Osteoblast (primary cell): ENCODE measurements at regions not wholly inside any gene's neighbourhood (a gene's known extent, or its start where the extent isn't known, plus 50 kb on each side); places are given as distances from the start of the nearest gene placed in this dataset.

Source experiments
- DNase-seq: peaks from one replicate; pipeline ENCODE4 v3.0.0; 2011; ENCODE audit warnings: low spot score, mixed read lengths; ENCODE audit not compliant: insufficient read length; ENCODE audit errors: missing footprints
- H2AFZ ChIP-seq: 2 replicates; pipeline ENCODE4 v1.6.0; 2011; ENCODE audit warnings: mild to moderate bottlenecking, low read length
- H3K27ac ChIP-seq: 2 replicates; pipeline ENCODE4 v1.5.1; 2011; ENCODE audit warnings: mild to moderate bottlenecking, low read depth, low read length, moderate library complexity
- H3K27me3 ChIP-seq: 2 replicates; pipeline ENCODE4 v1.6.0; 2012; ENCODE audit warnings: mild to moderate bottlenecking, control low read depth, inconsistent platforms, low read length, moderate library complexity; ENCODE audit not compliant: insufficient read depth
- H3K36me3 ChIP-seq: 2 replicates; pipeline ENCODE4 v1.5.1; 2011; ENCODE audit warnings: mild to moderate bottlenecking, low read length, control low read depth, moderate library complexity; ENCODE audit not compliant: insufficient read depth
- H3K4me1 ChIP-seq: 2 replicates; pipeline ENCODE4 v1.5.1; 2011; ENCODE audit warnings: mild to moderate bottlenecking, low read length, control low read depth, moderate library complexity; ENCODE audit not compliant: insufficient read depth
- H3K4me2 ChIP-seq: 2 replicates; pipeline ENCODE4 v1.6.0; 2011; ENCODE audit warnings: mild to moderate bottlenecking, low read length; ENCODE audit not compliant: insufficient read depth
- H3K4me3 ChIP-seq: fragments of 200-600 bp; sonication (generic); 3 replicates; pipeline ENCODE4 v1.5.1; 2012; ENCODE audit warnings: mild to moderate bottlenecking, low read length, inconsistent platforms; ENCODE audit not compliant: insufficient read depth
- H3K79me2 ChIP-seq: 2 replicates; pipeline ENCODE4 v1.6.0; 2012; ENCODE audit warnings: mild to moderate bottlenecking, low read length, control low read depth, inconsistent platforms; ENCODE audit not compliant: insufficient read depth
- H3K9me3 ChIP-seq: 2 replicates; pipeline ENCODE4 v1.5.1; 2011; ENCODE audit warnings: low read depth, low read length, control low read depth
- H4K20me1 ChIP-seq: 2 replicates; pipeline ENCODE4 v1.6.0; 2012; ENCODE audit warnings: mild to moderate bottlenecking, low read length, control low read depth; ENCODE audit not compliant: insufficient read depth
- CTCF ChIP-seq: IDR thresholded peaks from 2 replicates; pipeline ENCODE4 v1.5.1; 2011; ENCODE audit warnings: mild to moderate bottlenecking, low read depth, low read length, moderate library complexity; ENCODE audit errors: extremely low read depth

- no peaks in the 10 kb centered on the region for H3K36me3 ChIP-seq
- peaks cover 14% of the 10 kb centered on the region for H3K4me1 ChIP-seq
- H3K4me2 ChIP-seq, result no peak overlapping the region
- no peak overlapping the region for H3K4me3 ChIP-seq
- H2AFZ ChIP-seq, result no peak overlapping the region
- no peaks in the 10 kb centered on the region for H3K79me2 ChIP-seq
- no peak for TF ChIP-seq CTCF
- no peaks in the 10 kb centered on the region for H4K20me1 ChIP-seq
- H3K27ac ChIP-seq, result no peak overlapping the region
- no peak for DNase-seq
- peaks cover 44% of the 10 kb centered on the region for H3K27me3 ChIP-seq
- H3K9me3 ChIP-seq, result no peaks in the 10 kb centered on the region
These were observed 79.5 kb upstream of the ERCC6L2 start for GRCh38 chr9:95796029-95796428.

GRCh38 chr9:95793924-95794828 is 81.3 kb upstream of the ERCC6L2 start:
- H3K27ac ChIP-seq, result peak overlapping the region; percentile 36
- H3K4me2 ChIP-seq, result peak overlapping the region; percentile 22
- H3K9me3 ChIP-seq, result no peaks in the 10 kb centered on the region
- peaks cover 14% of the 10 kb centered on the region for H3K4me1 ChIP-seq
- no peaks in the 10 kb centered on the region for H4K20me1 ChIP-seq
- no peaks in the 10 kb centered on the region for H3K36me3 ChIP-seq
- H3K79me2 ChIP-seq, result no peaks in the 10 kb centered on the region
- DNase-seq, result no peak
- H2AFZ ChIP-seq, result no peak overlapping the region
- peaks cover 39% of the 10 kb centered on the region for H3K27me3 ChIP-seq
- no peak overlapping the region for H3K4me3 ChIP-seq
- no peak for TF ChIP-seq CTCF

GRCh38 chr9:95791695-95792094 is 83.8 kb upstream of the ERCC6L2 start:
- H3K27ac ChIP-seq, result no peak overlapping the region
- H3K36me3 ChIP-seq, result no peaks in the 10 kb centered on the region
- H4K20me1 ChIP-seq, result no peaks in the 10 kb centered on the region
- no peaks in the 10 kb centered on the region for H3K9me3 ChIP-seq
- H3K4me3 ChIP-seq, result no peak overlapping the region
- peaks cover 14% of the 10 kb centered on the region for H3K4me1 ChIP-seq
- H2AFZ ChIP-seq, result no peak overlapping the region
- H3K27me3 ChIP-seq, result peaks cover 41% of the 10 kb centered on the region
- TF ChIP-seq CTCF, result no peak
- no peak overlapping the region for H3K4me2 ChIP-seq
- DNase-seq, result no peak
- no peaks in the 10 kb centered on the region for H3K79me2 ChIP-seq

GRCh38 chr9:95791286-95791685 is 84.2 kb upstream of the ERCC6L2 start:
- no peaks in the 10 kb centered on the region for H3K36me3 ChIP-seq
- H3K79me2 ChIP-seq, result no peaks in the 10 kb centered on the region
- TF ChIP-seq CTCF, result no peak
- no peaks in the 10 kb centered on the region for H4K20me1 ChIP-seq
- no peak overlapping the region for H3K27ac ChIP-seq
- H3K27me3 ChIP-seq, result peaks cover 44% of the 10 kb centered on the region
- no peak overlapping the region for H3K4me2 ChIP-seq
- H2AFZ ChIP-seq, result no peak overlapping the region
- no peaks in the 10 kb centered on the region for H3K9me3 ChIP-seq
- no peak overlapping the region for H3K4me3 ChIP-seq
- H3K4me1 ChIP-seq, result peaks cover 14% of the 10 kb centered on the region
- no peak for DNase-seq
